Hematopoietic multipotent progenitor cell treated with erythropoietin and hydrocortisone succinate and interleukin-3 and kit ligand, for 17 days (in vitro differentiated cells): ENCODE measurements at regions not wholly inside any gene's neighbourhood (a gene's known extent, or its start where the extent isn't known, plus 50 kb on each side); places are given as distances from the start of the nearest gene placed in this dataset.
A peak's percentile ranks its signal among the peaks of the same experiment; 100 is the strongest.

Experiments used
- DNase-seq: peaks from one replicate; pipeline ENCODE4 v3.0.0-alpha.2; 2015; ENCODE audit warnings: low spot score

- no peak for DNase-seq
Measured at GRCh38 chr2:5339473-5339872, 352.7 kb upstream of the SOX11 start.

GRCh38 chr2:5343785-5344335 lies 348.3 kb upstream of the SOX11 start:
- DNase-seq = no peak

GRCh38 chr2:5352286-5352685 lies 339.9 kb upstream of the SOX11 start:
- DNase-seq = no peak

GRCh38 chr2:5353565-5353964 lies 338.6 kb upstream of the SOX11 start:
- no peak for DNase-seq

- no peak for DNase-seq
Measured at GRCh38 chr2:5359397-5359796, 332.8 kb upstream of the SOX11 start.

GRCh38 chr2:5360081-5360480 lies 332.1 kb upstream of the SOX11 start:
- no peak for DNase-seq

- no peak for DNase-seq
Measured at GRCh38 chr2:5364361-5364760, 327.8 kb upstream of the SOX11 start.

- DNase-seq = peak; percentile 42
Measured at GRCh38 chr2:5365871-5366461, 326.2 kb upstream of the SOX11 start.

- no peak for DNase-seq
Measured at GRCh38 chr2:5367321-5367720, 324.9 kb upstream of the SOX11 start.

- DNase-seq = no peak
Measured at GRCh38 chr2:5368263-5368662, 323.9 kb upstream of the SOX11 start.

- DNase-seq = no peak
Measured at GRCh38 chr2:5369510-5369909, 322.7 kb upstream of the SOX11 start.

- DNase-seq = no peak
Measured at GRCh38 chr2:5370158-5370557, 322.0 kb upstream of the SOX11 start.

GRCh38 chr2:5372141-5372540 lies 320.0 kb upstream of the SOX11 start:
- no peak for DNase-seq

- DNase-seq = no peak
Measured at GRCh38 chr2:5373200-5373599, 319.0 kb upstream of the SOX11 start.

GRCh38 chr2:5374762-5375161 lies 317.4 kb upstream of the SOX11 start:
- DNase-seq = no peak

GRCh38 chr2:5377323-5377722 lies 314.9 kb upstream of the SOX11 start:
- no peak for DNase-seq

- no peak for DNase-seq
Measured at GRCh38 chr2:5379811-5380210, 312.4 kb upstream of the SOX11 start.

GRCh38 chr2:5385596-5385995 lies 306.6 kb upstream of the SOX11 start:
- no peak for DNase-seq

GRCh38 chr2:5387406-5387805 lies 304.8 kb upstream of the SOX11 start:
- DNase-seq = no peak

GRCh38 chr2:5389740-5390139 lies 302.4 kb upstream of the SOX11 start:
- no peak for DNase-seq

GRCh38 chr2:5391362-5391761 lies 300.8 kb upstream of the SOX11 start:
- DNase-seq = no peak

GRCh38 chr2:5392658-5393057 lies 299.5 kb upstream of the SOX11 start:
- DNase-seq = no peak

- no peak for DNase-seq
Measured at GRCh38 chr2:5393474-5393873, 298.7 kb upstream of the SOX11 start.

- no peak for DNase-seq
Measured at GRCh38 chr2:5394223-5394622, 298.0 kb upstream of the SOX11 start.
